ENCODE measurements at regions not wholly inside any gene's neighbourhood (a gene's known extent, or its start where the extent isn't known, plus 50 kb on each side); places are given as distances from the start of the nearest gene placed in this dataset.
A peak's percentile ranks its signal among the peaks of the same experiment; 100 is the strongest.

DNA sequence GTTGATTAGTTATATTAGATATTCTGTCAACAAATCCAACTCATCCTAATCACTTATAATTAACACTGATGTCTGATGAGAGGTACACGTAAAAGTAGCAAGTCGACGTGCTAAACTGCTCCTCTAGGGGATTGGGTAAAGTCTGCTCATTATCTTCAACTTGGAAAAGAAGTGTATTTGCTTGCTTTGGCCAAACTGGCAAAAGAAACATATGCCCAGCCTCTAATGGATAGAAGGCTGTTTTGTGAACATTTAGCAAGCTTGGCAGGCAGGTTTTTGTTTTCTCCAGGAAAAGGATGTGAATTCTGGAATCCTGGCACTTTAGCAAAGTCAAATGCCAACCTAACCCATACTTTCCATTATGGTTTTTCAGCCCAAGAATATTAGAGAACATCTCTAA lies 264.8 kb downstream of the TBL1XR1 start:
- DNase-seq: no peak

DNA sequence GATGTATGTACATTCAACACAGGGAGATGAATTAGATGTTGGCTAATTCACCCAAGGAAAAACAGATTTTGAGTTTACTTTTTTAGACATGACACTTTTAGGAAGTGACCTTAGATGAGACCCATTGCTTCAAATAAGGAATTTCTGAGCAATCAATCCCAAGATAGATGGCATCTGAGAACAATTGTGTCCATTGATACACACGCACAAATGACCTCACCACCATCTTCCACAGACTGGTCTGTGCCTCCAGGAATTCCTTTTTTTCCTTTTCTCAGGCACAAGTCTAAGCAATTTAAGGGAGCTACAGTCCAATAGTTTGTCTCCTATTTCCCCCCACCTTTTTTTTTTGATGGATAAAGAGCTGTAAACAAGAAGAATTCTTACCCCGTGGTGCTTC lies 265.3 kb downstream of the TBL1XR1 start:
- no peak for DNase-seq

DNA sequence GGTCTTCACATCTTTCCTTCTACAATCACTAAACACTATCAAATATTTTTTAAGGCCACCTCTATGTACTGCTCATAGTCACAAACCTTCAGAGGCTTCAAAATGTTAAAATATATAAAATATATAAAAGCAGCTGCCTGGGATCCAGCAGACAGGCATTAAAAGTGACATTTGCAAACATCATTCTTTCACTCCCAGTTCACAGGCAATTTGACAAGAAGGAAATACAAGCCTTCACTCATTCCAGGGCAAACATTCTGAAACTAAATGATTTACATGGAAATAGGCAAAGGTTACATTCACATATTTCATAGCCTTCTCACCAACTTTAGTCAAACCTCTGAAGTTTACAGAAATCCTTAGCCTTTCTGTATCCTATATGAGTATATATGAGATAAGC lies 266.3 kb downstream of the TBL1XR1 start:
- DNase-seq: no peak

DNA sequence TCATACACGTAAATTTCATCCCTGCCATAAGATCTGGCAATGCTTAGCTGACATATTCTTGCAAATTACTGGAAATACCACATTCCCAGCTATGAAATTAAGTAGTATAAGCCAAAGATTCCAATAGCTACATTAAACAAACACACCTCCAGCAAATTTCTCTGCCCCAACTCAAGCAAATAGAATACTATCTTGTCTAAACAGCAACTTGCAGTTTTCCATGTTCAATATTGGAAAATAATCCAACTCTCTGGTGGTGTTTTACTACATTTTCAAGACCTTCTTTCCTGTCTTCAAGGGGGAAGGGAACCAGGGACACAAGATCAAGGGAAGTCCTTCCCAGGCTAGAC lies 268.7 kb downstream of the TBL1XR1 start:
- DNase-seq: no peak

DNA sequence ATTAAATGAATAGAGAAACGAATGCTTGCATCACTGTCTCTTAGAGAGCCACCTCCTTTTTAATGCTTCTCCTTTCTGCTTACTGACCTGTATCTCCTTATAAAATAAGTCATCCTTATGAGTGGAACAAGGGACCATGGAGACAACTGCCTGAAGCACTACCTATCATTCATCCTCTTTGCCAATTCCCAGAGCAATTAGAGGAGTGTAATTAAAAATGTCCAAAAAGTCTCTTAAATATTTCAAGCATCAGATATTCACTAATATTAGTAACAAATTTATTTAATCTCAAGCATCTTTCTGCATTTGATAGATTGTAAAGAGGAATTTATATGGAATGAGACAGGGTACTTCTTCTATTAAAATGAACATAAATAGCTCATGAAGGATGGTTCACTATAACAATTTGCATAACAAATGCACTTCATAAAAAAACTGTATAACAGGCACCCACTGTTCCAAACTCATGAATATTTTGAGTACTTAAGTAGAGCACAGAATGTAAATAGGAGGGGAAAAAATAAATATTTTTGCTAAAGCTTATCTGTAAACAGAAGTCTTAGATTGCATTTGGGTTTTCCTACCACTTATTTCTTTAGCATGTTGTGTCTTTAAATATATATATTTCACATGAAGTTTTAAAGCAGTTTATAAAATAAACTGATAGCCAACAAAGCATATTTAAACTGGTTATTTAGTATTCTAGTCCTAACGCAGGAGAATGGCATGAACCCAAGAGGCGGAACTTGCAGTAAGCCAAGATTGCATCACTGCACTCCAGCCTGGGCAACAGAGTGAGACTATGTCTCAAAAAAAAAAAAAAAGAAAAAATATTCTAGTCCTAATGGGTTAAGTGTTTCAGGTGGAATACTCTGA lies 269.3 kb downstream of the TBL1XR1 start:
- no peak for DNase-seq

DNA sequence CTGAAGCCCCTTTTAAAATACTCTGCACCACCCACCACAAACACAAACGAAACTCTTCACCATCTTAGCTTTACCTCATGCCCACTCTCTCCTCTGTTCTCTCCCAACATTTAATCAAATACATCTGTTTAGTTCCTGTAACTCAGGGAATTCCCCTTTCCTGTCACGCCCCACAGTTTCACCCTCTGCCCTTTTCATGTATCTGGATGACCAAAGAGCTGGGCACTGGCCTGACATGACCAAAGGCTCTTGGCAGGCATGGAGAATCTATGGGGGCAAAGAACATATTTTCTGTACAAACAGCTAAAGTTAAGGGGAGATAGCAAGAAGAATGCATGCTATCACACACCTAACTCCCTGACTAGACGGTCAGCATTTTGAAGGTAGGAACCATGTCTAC lies 270.0 kb downstream of the TBL1XR1 start:
- DNase-seq: no peak

DNA sequence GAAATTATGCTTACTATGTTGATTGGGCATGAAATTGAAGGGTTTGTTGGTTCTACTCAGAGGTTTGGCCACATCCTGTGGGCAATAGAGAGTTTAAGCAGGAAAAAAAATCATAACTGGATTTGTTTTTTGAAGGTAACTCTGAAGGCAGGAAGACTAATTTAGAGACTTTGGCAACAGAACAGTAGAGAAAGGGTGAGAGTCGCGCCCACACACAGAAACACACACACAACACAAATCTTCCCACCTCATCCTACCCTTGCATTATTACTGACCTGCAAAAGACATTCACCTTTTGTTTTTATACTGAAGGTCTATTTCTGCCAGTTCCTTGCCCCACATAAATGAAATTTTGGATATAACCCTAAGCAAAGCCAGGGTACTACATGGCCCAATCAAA lies 270.6 kb downstream of the TBL1XR1 start:
- no peak for DNase-seq

DNA sequence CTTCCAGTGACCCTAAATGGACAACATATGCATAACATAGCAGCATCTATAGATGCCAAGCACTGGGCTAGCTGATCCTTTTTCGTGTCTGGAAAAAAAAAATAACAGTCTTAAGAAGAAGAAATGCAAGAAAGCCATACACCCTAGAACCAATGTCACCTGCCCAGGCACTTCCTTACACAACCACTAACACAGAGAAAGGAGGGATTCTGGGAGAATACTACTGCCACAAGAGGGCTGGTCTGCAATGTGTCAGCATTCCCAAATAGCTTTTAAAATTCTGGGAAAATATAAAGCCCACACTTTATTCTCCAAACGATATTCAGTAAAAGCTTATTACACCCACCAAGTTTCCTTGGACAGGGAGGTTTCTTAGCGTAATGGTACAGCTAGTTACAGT lies 271.2 kb downstream of the TBL1XR1 start:
- no peak for DNase-seq

DNA sequence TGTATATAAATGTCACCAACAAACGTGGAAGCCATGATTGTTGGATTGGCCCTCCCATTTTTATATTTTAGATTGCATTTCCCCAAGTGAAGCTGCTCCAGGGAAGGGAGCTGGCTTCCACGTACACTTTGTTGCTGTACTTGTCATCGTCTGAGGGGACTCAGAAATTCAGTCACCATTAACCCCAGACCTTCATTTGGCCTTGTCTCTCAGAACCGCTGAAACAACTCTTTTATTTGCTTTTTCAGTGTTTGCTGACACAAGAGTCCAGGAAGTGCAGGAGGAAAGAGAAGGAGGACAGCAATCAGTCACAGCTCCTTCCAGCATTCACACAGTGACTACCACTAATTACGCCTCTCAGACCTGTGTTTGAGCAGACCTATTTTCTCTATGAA lies 276.5 kb downstream of the TBL1XR1 start:
- no peak for DNase-seq

DNA sequence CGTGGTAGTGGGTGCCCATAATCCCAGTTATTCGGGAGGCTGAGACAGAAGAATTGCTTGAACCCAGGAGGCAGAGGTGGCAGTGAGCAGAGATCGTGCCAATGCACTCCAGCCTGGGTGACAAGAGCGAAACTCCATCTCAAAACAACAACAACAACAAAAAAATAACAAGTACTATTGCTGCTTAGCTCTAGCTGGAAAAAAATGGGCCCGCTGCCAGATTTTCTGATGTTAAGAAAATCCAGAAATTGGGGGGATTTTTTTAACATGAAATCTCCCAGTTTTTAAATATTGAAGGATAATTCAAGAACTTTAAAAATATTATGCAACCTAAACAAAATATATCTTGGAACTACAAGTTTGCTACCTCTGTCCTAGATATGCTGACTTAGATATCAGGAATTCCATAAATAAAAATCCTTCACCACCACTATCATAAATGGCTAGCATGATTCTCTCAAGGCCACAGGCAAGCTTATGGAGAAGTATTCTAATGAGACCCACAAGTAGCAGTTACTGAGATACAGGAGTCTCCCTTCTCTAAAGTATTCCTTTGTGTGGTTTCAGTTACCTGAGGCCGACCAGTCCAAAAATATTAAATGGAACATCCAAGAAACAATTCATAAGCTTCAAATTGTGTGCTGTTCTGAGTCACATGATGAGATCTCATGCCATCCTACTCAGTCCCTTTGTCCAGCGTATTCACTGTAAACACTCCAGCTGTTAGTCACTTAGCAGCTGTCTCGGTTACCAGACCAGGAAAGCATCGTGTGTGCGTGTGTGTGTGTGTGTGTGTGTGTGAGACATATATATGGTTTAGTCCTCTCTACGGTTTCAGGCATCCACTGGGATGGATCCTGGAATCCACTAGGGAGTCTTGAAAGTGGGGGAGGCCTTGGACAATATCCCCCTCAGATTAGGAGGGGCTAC lies 277.2 kb downstream of the TBL1XR1 start:
- no peak for DNase-seq

DNA sequence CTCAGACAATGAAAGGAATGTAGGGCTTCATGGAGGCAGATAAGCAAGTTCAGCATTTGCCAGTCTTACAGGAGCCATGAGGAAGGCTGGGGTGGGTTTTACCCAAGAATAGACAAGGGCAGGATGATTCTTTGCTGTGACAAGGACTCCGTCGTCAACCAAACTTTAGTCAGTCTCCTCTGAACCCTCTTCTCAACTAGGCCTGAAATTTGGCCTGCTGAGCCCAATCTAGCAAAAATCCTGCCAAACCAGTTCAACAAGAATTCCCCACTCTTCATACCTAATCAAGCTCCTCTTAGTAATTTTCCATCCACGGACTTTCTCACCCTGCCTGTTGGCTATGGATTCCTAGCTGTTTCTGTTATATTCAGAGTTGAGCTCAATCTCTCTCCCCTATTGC lies 280.5 kb downstream of the TBL1XR1 start:
- DNase-seq: no peak

DNA sequence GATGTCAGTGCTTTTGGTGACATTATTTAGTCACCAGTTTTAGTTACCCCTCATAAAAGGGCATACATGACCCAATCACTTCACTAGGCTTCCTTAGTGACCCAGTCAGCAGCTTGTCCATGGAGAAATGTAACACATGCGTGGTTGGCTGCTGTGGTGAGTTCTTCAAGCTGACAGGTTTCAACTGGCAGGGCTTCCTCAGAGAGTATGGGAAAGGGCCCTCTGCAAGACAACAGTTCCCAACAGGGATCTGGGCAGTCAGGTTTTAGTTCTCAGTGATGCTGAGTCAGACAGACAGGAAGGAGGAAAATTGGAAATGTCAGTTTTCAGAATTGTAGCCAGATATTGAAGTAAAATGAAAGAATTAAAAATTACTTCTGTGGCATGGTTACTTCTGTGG lies 282.5 kb downstream of the TBL1XR1 start:
- no peak for DNase-seq

DNA sequence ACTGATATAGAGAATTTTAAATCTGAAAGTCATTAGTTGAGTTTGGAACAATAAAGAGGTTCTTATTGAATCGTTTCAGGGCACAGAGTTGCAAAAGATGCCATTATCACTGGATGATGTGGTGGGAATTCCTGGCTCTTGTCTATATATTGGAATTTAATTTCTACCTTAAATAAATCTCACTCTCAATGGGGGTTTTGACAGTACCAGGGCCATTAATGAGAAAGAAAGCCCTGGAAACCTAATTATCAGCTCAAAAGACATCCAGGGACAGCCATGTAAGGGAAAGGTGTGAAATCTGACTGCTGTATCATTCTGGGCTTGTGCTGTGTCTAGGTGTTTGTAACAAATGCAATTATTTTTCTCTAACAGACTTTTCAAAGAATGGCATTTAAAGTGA lies 285.7 kb downstream of the TBL1XR1 start:
- no peak for DNase-seq

DNA sequence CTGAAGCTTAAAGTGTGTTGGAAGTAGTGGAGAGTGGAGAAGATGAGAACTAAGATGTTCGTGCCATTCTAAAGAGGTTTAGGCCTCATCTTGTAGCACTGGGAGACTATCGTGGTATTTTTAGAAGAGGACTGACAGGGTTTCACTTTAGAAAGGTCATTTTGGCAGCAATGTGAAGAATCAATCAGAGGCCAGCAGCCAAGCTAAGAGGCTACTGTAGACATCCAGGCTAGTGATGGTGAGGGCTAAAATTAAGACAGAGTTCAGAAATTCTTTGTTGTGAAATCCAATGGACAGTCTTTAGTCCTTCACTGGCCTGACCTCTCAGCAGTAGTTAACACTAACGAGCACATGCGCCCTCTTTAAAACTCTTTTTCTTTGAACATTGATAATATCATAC lies 288.2 kb downstream of the TBL1XR1 start:
- DNase-seq: no peak

DNA sequence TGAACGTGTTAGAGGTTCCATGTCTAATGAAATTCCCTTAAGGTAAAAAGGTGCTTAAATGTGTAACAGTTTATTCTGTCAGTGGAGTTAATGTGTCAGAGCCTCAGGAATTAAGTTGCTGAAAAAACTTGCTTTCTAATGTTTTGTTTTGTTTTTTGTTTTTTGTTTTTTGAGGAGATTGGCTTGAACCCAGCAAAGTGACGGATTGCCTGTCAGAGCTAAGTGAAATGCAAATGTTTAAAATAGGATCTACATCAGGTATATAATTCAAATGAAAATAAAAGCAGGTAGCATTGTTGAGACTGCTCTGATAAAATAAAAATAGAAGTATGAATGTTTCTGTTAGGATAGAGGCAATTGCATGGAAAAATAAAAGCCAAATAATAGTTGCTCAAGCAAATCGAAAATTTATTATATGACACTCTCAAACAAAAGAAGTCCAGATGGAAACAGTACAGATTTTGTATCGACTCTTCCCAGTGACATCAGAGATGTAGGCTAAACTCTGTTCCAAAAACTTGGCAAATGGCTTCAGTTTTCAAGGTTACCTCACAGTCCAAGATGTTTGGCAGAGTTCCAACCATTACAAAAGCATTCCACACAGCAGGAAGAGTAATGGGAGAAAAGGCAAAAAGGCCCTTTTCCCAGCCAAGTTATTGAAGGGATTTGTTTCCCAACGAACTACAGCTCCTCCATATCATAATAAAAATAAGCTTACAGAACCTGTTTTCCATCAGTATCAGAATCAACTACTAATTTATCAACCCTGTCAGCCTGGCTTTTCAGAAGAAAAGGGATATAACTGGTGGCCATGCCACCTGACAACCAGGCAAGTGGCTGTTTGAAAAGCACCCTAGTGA lies 291.0 kb downstream of the TBL1XR1 start:
- peak in 1 of 4 experiments; percentile 1 for DNase-seq

DNA sequence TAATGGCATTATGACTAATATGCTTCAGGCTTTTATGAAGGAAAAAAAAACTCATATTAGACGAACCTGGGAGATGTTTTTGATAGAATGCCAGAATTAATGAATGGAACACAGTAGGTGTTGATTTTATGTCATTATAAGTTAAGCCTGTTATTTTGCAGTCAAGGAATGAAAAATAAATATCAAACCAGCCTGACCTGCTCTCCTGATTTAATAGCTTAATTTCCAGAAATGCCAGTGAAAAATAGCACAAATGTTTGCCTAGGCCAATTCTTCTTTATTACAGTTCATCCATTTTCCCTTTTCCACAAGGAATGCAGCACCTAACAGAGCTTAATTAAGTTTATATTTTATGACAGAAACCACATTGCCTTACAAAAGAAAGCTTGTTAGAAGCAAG lies 292.0 kb downstream of the TBL1XR1 start:
- no peak for DNase-seq

DNA sequence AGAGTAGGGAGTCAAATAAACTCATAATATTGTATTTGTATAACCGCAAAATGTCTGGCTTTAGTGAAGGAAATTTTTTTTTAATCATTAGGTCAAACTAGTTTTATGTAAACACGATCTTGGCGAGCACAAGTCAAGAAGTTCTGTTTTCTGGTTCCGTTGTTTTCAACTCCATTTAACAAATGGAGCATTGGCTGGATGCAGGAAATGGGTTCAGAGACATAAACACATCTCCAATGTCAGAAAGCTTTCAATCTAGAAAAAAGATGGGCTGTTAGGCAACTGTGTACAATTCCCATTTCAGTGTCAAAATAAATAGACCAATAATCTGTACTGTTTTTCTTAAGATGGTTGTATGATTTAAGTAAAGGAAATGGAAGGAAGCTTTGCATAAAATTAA lies 292.8 kb downstream of the TBL1XR1 start:
- DNase-seq: no peak

DNA sequence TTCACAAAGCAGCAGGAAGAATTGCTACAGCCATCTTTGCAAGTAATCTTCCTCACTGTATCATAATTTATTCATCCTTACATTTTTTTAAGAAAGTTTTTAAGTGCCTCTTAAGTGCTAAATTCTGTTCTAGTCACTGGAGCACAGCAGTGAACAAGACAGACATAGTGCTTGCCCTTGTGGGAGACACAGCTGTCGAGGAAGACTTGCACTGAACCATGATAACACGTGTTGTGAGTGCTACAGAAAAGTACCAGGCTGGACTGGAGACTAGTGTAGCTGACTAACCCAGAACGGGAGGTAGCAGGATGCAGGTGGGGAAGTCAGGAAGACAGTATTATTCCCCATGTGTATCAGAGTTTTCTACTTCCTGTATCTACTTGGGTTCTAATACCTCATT lies 300.6 kb downstream of the TBL1XR1 start:
- no peak for DNase-seq

DNA sequence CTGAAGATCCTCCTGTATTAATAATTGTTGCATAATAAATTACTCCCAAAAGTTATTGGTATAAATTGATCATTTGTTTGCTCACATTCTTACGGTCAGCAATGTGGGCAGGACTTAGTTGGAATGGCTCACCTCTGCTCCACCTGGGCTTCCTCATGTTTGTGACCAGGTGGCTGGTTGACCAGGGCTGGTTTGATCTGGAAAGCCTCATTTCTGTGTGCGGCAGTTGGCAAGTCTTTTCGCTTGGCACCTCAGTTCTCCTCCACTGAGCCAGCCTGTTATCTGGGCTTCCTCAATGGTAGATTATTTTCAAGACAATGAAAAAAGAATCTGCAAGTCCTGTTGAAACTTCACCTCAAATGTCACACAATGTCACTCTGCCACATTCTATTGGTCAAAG lies 301.1 kb downstream of the TBL1XR1 start:
- no peak for DNase-seq

DNA sequence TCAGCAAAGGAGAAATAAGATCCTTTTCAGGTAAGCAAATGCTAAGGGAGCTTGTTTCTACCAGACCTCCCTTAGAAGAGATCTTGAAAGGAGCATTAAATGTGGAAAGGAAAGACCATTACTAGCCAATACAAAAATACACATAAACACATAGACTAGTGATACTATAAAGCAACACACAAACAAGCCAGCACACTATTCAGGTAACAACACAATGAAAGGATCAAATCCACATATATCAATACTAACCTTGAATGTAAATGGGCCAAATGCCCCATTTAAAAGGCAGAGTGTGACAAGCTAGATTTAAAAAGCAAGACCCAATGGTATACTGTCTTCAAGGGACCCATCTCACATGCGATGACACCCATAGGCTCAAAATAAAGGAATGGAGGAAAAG lies 317.6 kb downstream of the TBL1XR1 start:
- no peak for DNase-seq

DNA sequence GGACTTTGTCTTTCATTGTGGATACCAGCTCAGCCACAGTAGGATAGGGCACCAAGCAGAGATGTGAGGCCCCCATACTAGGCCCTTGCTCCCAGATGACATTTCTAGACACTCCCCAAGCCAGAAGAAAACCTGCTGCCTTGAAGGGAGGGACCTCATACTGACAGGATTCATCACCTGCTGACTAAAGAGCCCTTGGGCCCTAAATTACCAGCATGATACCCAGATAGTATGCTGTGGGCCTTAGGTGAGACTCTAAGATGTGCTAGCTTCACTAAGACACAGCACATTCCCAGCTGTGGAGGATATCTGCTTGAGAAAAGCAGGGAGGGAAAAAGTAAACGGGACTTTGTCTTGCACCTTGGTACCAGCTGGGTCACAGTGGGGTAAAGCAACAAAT lies 324.0 kb downstream of the TBL1XR1 start:
- no peak for DNase-seq

DNA sequence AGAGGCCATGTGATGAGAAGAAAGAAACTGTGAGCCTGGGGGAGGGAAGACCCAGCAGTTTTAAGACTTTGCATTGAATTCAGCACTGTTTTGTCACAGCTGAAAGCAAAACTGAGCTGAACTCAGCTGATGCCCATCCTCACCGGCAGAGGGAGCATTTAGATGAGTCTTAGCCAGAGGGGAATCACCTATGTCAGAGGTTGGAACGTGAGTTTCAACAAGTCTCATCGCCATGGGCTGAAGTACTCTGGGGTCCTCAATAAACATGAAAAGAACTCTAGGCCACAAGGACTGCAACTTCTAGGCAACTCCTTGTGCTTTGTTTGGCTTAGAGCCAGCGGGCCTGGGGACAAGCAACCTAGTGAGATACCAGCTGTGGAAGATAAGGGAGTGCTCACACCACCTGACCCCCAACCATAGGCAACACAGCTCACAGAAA lies 324.5 kb downstream of the TBL1XR1 start:
- DNase-seq: peak; percentile 46 to 68 (median 58)

DNA sequence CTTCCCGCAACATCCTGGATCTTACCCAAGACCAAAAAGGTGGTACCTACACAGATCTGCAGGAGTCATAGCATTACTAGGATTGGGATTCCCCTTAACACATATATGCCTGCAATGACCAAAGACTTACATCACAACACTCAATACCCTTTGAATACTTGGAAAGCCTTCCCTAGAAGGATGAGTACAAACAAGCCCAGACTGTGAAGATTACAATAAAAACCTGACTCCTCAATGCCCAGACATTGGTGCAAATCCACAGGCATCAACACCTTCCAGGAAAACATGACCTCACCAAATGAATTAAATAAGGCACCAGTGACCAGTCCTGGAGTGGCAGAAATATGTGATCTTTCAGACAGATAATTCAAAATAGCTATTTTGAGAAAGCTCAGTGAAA lies 326.8 kb downstream of the TBL1XR1 start:
- DNase-seq: no peak

All from suppressor macrophage (primary cell).